Right renal pelvis (tissue), 4 donors: ENCODE measurements at regions not wholly inside any gene's neighbourhood (a gene's known extent, or its start where the extent isn't known, plus 50 kb on each side); places are given as distances from the start of the nearest gene placed in this dataset.

Experiments
- DNase-seq, 4 donors: peaks; one replicate each; pipeline ENCODE4 v3.0.0-alpha.2; 2013; ENCODE audit warnings: low read depth in 4 of 4, low spot score in 3 of 4, missing footprints in 1 of 4

GRCh38 chr3:64827431-64827830 is 139.6 kb upstream of the ADAMTS9 start:
- DNase-seq: no peak

- no peak for DNase-seq
Measured at GRCh38 chr3:64827019-64827418, 139.2 kb upstream of the ADAMTS9 start.

- no peak for DNase-seq
Measured at GRCh38 chr3:64825404-64826120, 137.8 kb upstream of the ADAMTS9 start.

GRCh38 chr3:64824394-64824909 is 136.7 kb upstream of the ADAMTS9 start:
- no peak for DNase-seq

- no peak for DNase-seq
Measured at GRCh38 chr3:64818196-64818595, 130.4 kb upstream of the ADAMTS9 start.

GRCh38 chr3:64816355-64816754 is 128.6 kb upstream of the ADAMTS9 start:
- DNase-seq: no peak

- no peak for DNase-seq
Measured at GRCh38 chr3:64815789-64816188, 128.0 kb upstream of the ADAMTS9 start.

- peak in 2 of 4 donors; percentile 18 to 31 for DNase-seq
Measured at GRCh38 chr3:64815195-64815631, 127.4 kb upstream of the ADAMTS9 start.

- no peak for DNase-seq
Measured at GRCh38 chr3:64814351-64814750, 126.6 kb upstream of the ADAMTS9 start.

GRCh38 chr3:64813326-64813725 is 125.5 kb upstream of the ADAMTS9 start:
- no peak for DNase-seq

- no peak for DNase-seq
Measured at GRCh38 chr3:64809086-64809485, 121.3 kb upstream of the ADAMTS9 start.

GRCh38 chr3:64808061-64808460 is 120.3 kb upstream of the ADAMTS9 start:
- no peak for DNase-seq

- no peak for DNase-seq
Measured at GRCh38 chr3:64806668-64807605, 119.1 kb upstream of the ADAMTS9 start.

- no peak for DNase-seq
Measured at GRCh38 chr3:64805978-64806377, 118.2 kb upstream of the ADAMTS9 start.

GRCh38 chr3:64805248-64805647 is 117.4 kb upstream of the ADAMTS9 start:
- no peak for DNase-seq

- DNase-seq: no peak
Measured at GRCh38 chr3:64803469-64803868, 115.7 kb upstream of the ADAMTS9 start.

- no peak for DNase-seq
Measured at GRCh38 chr3:64802460-64802859, 114.7 kb upstream of the ADAMTS9 start.

GRCh38 chr3:64801856-64802255 is 114.1 kb upstream of the ADAMTS9 start:
- DNase-seq: no peak

- no peak for DNase-seq
Measured at GRCh38 chr3:64799606-64800005, 111.8 kb upstream of the ADAMTS9 start.

- DNase-seq: no peak
Measured at GRCh38 chr3:64798316-64798715, 110.5 kb upstream of the ADAMTS9 start.

GRCh38 chr3:64796607-64797399 is 109.0 kb upstream of the ADAMTS9 start:
- no peak for DNase-seq
